HG02852 (cell line): ENCODE measurements at regions not wholly inside any gene's neighbourhood (a gene's known extent, or its start where the extent isn't known, plus 50 kb on each side); places are given as distances from the start of the nearest gene placed in this dataset.

Experiments
- ATAC-seq: cut with Tn5 transposase; IDR thresholded peaks from one replicate; pipeline ENCODE4 v1.9.1; 2021; ENCODE audit warnings: mild to moderate bottlenecking, moderate library complexity; ENCODE audit not compliant: unreplicated experiment

- no peak for ATAC-seq
Observed at GRCh38 chr3:10759495-10759894, 56.5 kb upstream of the SLC6A11 start.

- no peak for ATAC-seq
Observed at GRCh38 chr3:10760199-10760598, 55.8 kb upstream of the SLC6A11 start.

- no peak for ATAC-seq
Observed at GRCh38 chr3:10761583-10761982, 54.4 kb upstream of the SLC6A11 start.

- ATAC-seq: no peak
Observed at GRCh38 chr3:10762116-10762515, 53.9 kb upstream of the SLC6A11 start.

- ATAC-seq: no peak
Observed at GRCh38 chr3:10762611-10763247, 53.3 kb upstream of the SLC6A11 start.

GRCh38 chr3:10763248-10763620 lies 52.8 kb upstream of the SLC6A11 start:
- ATAC-seq: no peak

- ATAC-seq: no peak
Observed at GRCh38 chr3:10763817-10764258, 52.2 kb upstream of the SLC6A11 start.

- ATAC-seq: no peak
Observed at GRCh38 chr3:10764259-10765051, 51.6 kb upstream of the SLC6A11 start.

- no peak for ATAC-seq
Observed at GRCh38 chr3:10766049-10766705, 49.9 kb upstream of the SLC6A11 start.
